Prostate gland (tissue), 2 donors: ENCODE measurements at regions not wholly inside any gene's neighbourhood (a gene's known extent, or its start where the extent isn't known, plus 50 kb on each side); places are given as distances from the start of the nearest gene placed in this dataset.

ENCODE experiments used
- POLR2A ChIP-seq: fragments of 450-650 bp; IDR thresholded peaks from one replicate; pipeline ENCODE4 v1.6.1; 2016; ENCODE audit warnings: antibody characterized with exemption, mild to moderate bottlenecking
- POLR2AphosphoS5 ChIP-seq: sonication (generic); formaldehyde crosslinking; IDR thresholded peaks from one replicate; pipeline ENCODE4 v1.6.1; 2017; ENCODE audit warnings: antibody characterized with exemption
- TF ChIP-seq, protein P1 (sequence below), 4 experiments: fragments of 200-600 bp in 2 of 4; fragments of 450-650 bp in 2 of 4; sonication (generic) in 2 of 4; IDR thresholded peaks; 1 replicate in 3 of 4; 2 replicates in 1 of 4; pipeline ENCODE4 v1.5.1; 2016 to 2019; ENCODE audit warnings: antibody characterized with exemption in 4 of 4, mild to moderate bottlenecking in 2 of 4, moderate library complexity in 2 of 4

DNA sequence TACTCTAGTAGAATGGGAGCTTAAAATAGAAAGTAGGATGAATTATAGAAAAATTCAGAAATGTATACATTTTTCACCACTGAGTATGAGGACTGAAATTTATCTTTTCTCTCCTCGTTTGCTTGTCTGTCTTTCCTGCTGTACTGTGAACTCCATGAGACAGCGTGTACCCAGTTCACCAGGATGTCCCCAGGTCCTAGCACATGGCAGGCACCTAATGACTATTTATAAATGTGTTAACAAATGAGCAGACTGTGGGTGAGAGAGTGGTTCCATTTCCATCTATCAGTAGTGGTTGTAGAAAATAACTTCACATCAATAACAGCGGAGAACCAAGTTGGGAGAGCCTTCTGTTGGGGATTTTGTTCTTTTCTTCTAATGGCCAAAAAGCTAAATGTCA, 106.3 kb downstream of the NUS1 start:
- TF ChIP-seq, protein P1, sequence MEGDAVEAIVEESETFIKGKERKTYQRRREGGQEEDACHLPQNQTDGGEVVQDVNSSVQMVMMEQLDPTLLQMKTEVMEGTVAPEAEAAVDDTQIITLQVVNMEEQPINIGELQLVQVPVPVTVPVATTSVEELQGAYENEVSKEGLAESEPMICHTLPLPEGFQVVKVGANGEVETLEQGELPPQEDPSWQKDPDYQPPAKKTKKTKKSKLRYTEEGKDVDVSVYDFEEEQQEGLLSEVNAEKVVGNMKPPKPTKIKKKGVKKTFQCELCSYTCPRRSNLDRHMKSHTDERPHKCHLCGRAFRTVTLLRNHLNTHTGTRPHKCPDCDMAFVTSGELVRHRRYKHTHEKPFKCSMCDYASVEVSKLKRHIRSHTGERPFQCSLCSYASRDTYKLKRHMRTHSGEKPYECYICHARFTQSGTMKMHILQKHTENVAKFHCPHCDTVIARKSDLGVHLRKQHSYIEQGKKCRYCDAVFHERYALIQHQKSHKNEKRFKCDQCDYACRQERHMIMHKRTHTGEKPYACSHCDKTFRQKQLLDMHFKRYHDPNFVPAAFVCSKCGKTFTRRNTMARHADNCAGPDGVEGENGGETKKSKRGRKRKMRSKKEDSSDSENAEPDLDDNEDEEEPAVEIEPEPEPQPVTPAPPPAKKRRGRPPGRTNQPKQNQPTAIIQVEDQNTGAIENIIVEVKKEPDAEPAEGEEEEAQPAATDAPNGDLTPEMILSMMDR (IDR thresholded peaks at IDR 0.05), result no peak
- TF ChIP-seq POLR2A (no peak), POLR2AphosphoS5 (no peak)
